Anterior cingulate cortex (tissue), 58 donors: ENCODE measurements at regions not wholly inside any gene's neighbourhood (a gene's known extent, or its start where the extent isn't known, plus 50 kb on each side); places are given as distances from the start of the nearest gene placed in this dataset.

Experiments used
- DNase-seq, 58 donors: peaks; one replicate each; lab custom pipeline; 2025; lab: John Stamatoyannopoulos, UW

- no peak for DNase-seq
These were observed 192.8 kb downstream of the ACTL7B start for GRCh38 chr9:108662956-108663355.

- DNase-seq = no peak
These were observed 193.5 kb downstream of the ACTL7B start for GRCh38 chr9:108662091-108662875.

- DNase-seq = no peak
These were observed 199.2 kb downstream of the ACTL7B start for GRCh38 chr9:108656566-108656965.

- no peak for DNase-seq
These were observed 200.0 kb downstream of the ACTL7B start for GRCh38 chr9:108655818-108656217.

GRCh38 chr9:108654566-108654965 is 201.2 kb downstream of the ACTL7B start:
- DNase-seq = no peak

GRCh38 chr9:108652851-108653250 is 202.9 kb downstream of the ACTL7B start:
- no peak for DNase-seq

GRCh38 chr9:108650826-108651225 is 205.0 kb downstream of the ACTL7B start:
- DNase-seq = no peak

GRCh38 chr9:108645520-108645919 is 210.3 kb downstream of the ACTL7B start:
- DNase-seq = no peak

GRCh38 chr9:108643731-108644510 is 211.9 kb downstream of the ACTL7B start:
- DNase-seq = no peak

GRCh38 chr9:108642871-108643270 is 212.9 kb downstream of the ACTL7B start:
- no peak for DNase-seq

- DNase-seq = no peak
These were observed 215.6 kb downstream of the ACTL7B start for GRCh38 chr9:108640230-108640629.

- peak in 2 of 58 donors; percentile 1 to 4 for DNase-seq
These were observed 216.1 kb downstream of the ACTL7B start for GRCh38 chr9:108639696-108640095.

- DNase-seq = no peak
These were observed 216.7 kb downstream of the ACTL7B start for GRCh38 chr9:108639091-108639490.

- DNase-seq = no peak
These were observed 218.4 kb downstream of the ACTL7B start for GRCh38 chr9:108637340-108637739.

- no peak for DNase-seq
These were observed 219.8 kb downstream of the ACTL7B start for GRCh38 chr9:108636013-108636412.

- no peak for DNase-seq
These were observed 220.9 kb downstream of the ACTL7B start for GRCh38 chr9:108634672-108635462.

GRCh38 chr9:108634204-108634603 is 221.6 kb downstream of the ACTL7B start:
- DNase-seq = no peak

- DNase-seq = no peak
These were observed 224.1 kb downstream of the ACTL7B start for GRCh38 chr9:108631496-108632285.

GRCh38 chr9:108628316-108628715 is 227.5 kb downstream of the ACTL7B start:
- DNase-seq = no peak

GRCh38 chr9:108626743-108627142 is 229.0 kb downstream of the ACTL7B start:
- DNase-seq = no peak
